Peyer's patch (tissue), 4 donors: ENCODE measurements at regions not wholly inside any gene's neighbourhood (a gene's known extent, or its start where the extent isn't known, plus 50 kb on each side); places are given as distances from the start of the nearest gene placed in this dataset.

Experiments
- DNase-seq, 3 donors: peaks; one replicate each; pipeline ENCODE4 v3.0.0-alpha.2; 2017 to 2019
- H3K27ac ChIP-seq, 4 donors: fragments of 200-600 bp; sonication (generic); one replicate each; pipeline ENCODE4 v1.5.1; 2016 to 2019
- H3K27me3 ChIP-seq, 2 donors: fragments of 200-600 bp; sonication (generic); one replicate each; pipeline ENCODE4 v1.5.1; 2019
- H3K36me3 ChIP-seq, 3 donors: fragments of 200-600 bp; sonication (generic); one replicate each; pipeline ENCODE4 v1.5.1; 2016 to 2019
- H3K4me1 ChIP-seq, 4 donors: fragments of 200-600 bp; sonication (generic); one replicate each; pipeline ENCODE4 v1.5.1; 2016 to 2019
- H3K4me3 ChIP-seq, 4 donors: fragments of 200-600 bp; sonication (generic); 1 replicate in 3 of 4; 2 replicates in 1 of 4; pipeline ENCODE4 v1.5.1; 2016 to 2019; ENCODE audit warnings: mild to moderate bottlenecking in 1 of 4
- H3K9me3 ChIP-seq, 4 donors: fragments of 200-600 bp; sonication (generic); one replicate each; pipeline ENCODE4 v1.5.1; 2016 to 2019; ENCODE audit warnings: mild to moderate bottlenecking in 1 of 4
- POLR2A ChIP-seq, 2 donors: fragments of 450-650 bp; IDR thresholded peaks; one replicate each; pipeline ENCODE4 v1.5.1; 2017; ENCODE audit warnings: antibody characterized with exemption in 2 of 2, mild to moderate bottlenecking in 2 of 2, moderate library complexity in 2 of 2
- TF ChIP-seq, protein P1 (sequence below), 6 experiments: fragments of 450-650 bp in 4 of 6; fragments of 200-600 bp in 2 of 6; sonication (generic) in 1 of 6; IDR thresholded peaks; one replicate each; pipeline ENCODE4 v1.5.1; 2017 to 2019; ENCODE audit warnings: antibody characterized with exemption in 6 of 6, mild to moderate bottlenecking in 3 of 6, moderate library complexity in 1 of 6

DNA sequence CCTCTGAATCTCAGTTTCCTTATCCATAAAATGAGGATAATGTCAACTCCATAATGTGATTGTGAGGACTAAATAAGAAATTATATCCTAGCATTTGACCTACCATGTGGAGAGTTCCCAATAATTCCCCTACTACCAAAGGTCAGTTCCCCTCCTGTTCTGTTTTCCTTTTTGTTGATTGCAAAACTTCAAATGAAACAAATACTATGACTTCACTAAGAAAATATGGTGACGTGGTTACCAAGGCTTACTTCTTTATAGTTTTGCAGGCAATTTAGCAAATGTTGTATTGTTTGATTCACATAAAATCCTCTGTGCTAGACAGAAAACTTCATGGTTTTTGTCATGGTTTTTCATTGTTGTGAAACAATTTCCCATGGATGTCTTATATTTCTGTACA is 153.8 kb upstream of the RORA start:
- no peaks in the 10 kb centered on the region for H3K4me1 ChIP-seq
- H3K9me3 ChIP-seq, result no peaks in the 10 kb centered on the region
- H3K4me3 ChIP-seq, result no peak overlapping the region
- H3K27ac ChIP-seq, result no peak overlapping the region
- H3K36me3 ChIP-seq, result no peaks in the 10 kb centered on the region
- no peaks in the 10 kb centered on the region for H3K27me3 ChIP-seq
- DNase-seq, result no peak
- no peak for TF ChIP-seq POLR2A (IDR thresholded peaks at IDR 0.05)
- TF ChIP-seq, protein P1, sequence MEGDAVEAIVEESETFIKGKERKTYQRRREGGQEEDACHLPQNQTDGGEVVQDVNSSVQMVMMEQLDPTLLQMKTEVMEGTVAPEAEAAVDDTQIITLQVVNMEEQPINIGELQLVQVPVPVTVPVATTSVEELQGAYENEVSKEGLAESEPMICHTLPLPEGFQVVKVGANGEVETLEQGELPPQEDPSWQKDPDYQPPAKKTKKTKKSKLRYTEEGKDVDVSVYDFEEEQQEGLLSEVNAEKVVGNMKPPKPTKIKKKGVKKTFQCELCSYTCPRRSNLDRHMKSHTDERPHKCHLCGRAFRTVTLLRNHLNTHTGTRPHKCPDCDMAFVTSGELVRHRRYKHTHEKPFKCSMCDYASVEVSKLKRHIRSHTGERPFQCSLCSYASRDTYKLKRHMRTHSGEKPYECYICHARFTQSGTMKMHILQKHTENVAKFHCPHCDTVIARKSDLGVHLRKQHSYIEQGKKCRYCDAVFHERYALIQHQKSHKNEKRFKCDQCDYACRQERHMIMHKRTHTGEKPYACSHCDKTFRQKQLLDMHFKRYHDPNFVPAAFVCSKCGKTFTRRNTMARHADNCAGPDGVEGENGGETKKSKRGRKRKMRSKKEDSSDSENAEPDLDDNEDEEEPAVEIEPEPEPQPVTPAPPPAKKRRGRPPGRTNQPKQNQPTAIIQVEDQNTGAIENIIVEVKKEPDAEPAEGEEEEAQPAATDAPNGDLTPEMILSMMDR (IDR thresholded peaks at IDR 0.05), result no peak

DNA sequence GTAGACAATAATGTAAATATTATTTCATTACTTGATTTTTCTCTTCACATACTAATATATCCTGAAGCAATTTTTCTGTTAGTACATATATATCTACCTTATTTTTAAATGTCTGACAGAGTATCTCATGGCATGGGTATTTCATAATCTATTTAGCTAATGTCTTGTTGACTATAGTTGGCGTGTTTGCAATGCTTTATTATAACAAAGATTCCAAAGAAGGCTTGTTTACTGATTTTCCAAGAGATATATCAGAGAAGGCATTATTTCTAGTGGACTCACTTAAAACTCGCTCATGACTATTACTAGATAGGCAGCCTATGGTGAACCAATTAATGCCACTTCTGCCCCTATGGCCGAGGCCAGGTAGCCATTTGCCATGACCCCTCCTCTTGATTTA is 152.4 kb upstream of the RORA start:
- no peaks in the 10 kb centered on the region for H3K36me3 ChIP-seq
- no peak for TF ChIP-seq POLR2A (IDR thresholded peaks at IDR 0.05)
- TF ChIP-seq, protein P1 (IDR thresholded peaks at IDR 0.05), result no peak
- H3K27me3 ChIP-seq, result no peaks in the 10 kb centered on the region
- H3K9me3 ChIP-seq, result no peaks in the 10 kb centered on the region
- no peaks in the 10 kb centered on the region for H3K4me1 ChIP-seq
- no peak for DNase-seq
- no peak overlapping the region for H3K4me3 ChIP-seq
- no peak overlapping the region for H3K27ac ChIP-seq

DNA sequence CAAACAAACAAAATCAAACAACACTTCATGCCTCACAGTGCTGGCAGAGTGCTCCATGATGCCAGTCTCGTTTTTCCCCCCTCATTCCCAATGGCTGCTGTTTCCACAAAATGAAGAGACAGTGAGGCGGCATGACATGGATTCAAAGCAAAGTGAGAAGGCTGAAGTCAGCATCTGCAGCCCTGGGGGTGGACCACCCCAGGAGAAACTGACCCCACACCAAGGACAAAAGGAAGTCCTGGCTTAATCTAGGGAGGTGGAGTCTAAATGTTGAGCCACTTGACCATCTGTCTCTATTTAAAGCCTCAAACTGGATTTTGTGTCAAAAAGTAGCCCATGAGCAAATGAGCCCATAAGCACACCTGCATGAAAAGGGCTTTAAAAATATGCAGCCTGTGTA is 151.2 kb upstream of the RORA start:
- no peak for TF ChIP-seq POLR2A (IDR thresholded peaks at IDR 0.05)
- TF ChIP-seq, protein P1 (IDR thresholded peaks at IDR 0.05), result no peak
- Histone ChIP-seq H3K9me3 (no peaks in the 10 kb centered on the region), H3K27me3 (no peaks in the 10 kb centered on the region), H3K36me3 (no peaks in the 10 kb centered on the region), H3K27ac (no peak overlapping the region), H3K4me1 (no peaks in the 10 kb centered on the region), H3K4me3 (no peak overlapping the region)
- no peak for DNase-seq

DNA sequence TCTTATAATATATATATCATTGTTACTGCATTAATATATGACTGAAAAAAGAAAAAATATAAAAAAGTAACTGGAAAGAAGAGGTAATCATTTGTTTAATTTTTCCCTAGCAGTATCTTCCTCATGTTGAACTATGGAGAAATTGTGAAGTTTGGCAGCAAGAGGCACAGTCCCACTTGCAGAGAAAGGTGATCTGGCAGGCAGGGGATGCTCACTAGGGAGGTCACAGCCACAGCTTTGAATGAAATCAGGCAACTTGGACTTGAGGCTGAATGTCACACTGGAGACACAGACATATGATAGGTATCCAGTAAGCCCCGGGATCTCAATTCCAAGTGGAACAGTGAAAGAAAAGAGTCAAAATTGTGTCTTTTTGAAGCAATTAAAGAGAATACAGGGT is 149.9 kb upstream of the RORA start:
- no peak for TF ChIP-seq POLR2A (IDR thresholded peaks at IDR 0.05)
- TF ChIP-seq, protein P1 (IDR thresholded peaks at IDR 0.05), result no peak
- Histone ChIP-seq H3K4me3 (no peak overlapping the region), H3K27me3 (no peaks in the 10 kb centered on the region), H3K36me3 (no peaks in the 10 kb centered on the region), H3K27ac (no peak overlapping the region), H3K9me3 (no peaks in the 10 kb centered on the region), H3K4me1 (no peaks in the 10 kb centered on the region)
- no peak for DNase-seq

DNA sequence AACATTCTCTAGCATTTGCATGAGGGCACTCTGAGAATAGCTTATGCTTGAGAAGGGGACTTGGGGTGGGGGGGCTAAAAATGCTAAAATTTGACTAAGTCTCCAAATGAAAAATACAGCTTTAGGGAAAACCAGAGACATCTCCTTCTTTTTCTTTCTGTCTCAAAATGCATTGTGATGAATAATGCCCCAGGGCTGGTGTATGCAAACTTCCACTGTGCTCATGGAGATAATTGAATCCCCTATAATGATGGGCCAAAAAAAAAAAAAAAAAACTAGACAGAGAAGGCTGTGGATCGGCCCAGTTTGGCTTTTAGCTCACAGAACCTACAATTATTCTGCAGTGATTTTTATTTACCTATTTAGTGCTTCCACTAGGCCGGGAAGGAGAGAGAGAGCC is 147.9 kb upstream of the RORA start:
- Histone ChIP-seq H3K4me1 (no peaks in the 10 kb centered on the region), H3K4me3 (no peak overlapping the region), H3K27ac (no peak overlapping the region), H3K9me3 (no peaks in the 10 kb centered on the region), H3K36me3 (no peaks in the 10 kb centered on the region), H3K27me3 (no peaks in the 10 kb centered on the region)
- no peak for TF ChIP-seq POLR2A (IDR thresholded peaks at IDR 0.05)
- TF ChIP-seq, protein P1 (IDR thresholded peaks at IDR 0.05), result no peak
- DNase-seq, result no peak

DNA sequence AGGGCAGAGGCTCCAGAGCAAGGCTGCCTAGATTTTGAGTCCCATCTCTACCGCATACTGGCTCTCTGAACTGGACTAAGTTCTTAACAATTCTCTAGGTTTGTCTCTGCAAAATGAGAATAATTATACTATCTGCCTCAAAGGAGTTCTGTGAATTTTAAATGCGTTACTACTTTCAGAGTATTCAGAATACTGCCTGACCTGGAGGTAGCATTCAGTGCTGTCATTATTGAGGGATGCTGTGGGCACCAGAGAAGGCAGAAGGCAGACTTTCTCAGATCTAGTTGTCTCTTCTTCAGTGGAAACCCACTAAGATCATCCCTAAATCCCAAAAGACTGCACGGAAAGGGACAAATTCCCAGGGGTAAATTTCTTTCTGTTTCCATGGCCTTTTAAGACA is 147.4 kb upstream of the RORA start:
- no peaks in the 10 kb centered on the region for H3K36me3 ChIP-seq
- DNase-seq, result no peak
- H3K4me3 ChIP-seq, result no peak overlapping the region
- H3K4me1 ChIP-seq, result no peaks in the 10 kb centered on the region
- no peaks in the 10 kb centered on the region for H3K27me3 ChIP-seq
- H3K27ac ChIP-seq, result no peak overlapping the region
- H3K9me3 ChIP-seq, result no peaks in the 10 kb centered on the region
- TF ChIP-seq, protein P1 (IDR thresholded peaks at IDR 0.05), result no peak
- TF ChIP-seq POLR2A (IDR thresholded peaks at IDR 0.05), result no peak
